DMS114 treated with DMSO at 0.1 percent for 48 hours (cell line): ENCODE measurements at regions not wholly inside any gene's neighbourhood (a gene's known extent, or its start where the extent isn't known, plus 50 kb on each side); places are given as distances from the start of the nearest gene placed in this dataset.
"Not testable (repeated sequence)": the region's sequence is repeated elsewhere in the genome, so short reads cannot be mapped to it uniquely, and the experiment has no call there.

Source experiments
- DNase-seq: peaks from one replicate; lab custom pipeline; 2025; ENCODE audit not compliant: unreplicated experiment; lab: John Stamatoyannopoulos, UW

DNA sequence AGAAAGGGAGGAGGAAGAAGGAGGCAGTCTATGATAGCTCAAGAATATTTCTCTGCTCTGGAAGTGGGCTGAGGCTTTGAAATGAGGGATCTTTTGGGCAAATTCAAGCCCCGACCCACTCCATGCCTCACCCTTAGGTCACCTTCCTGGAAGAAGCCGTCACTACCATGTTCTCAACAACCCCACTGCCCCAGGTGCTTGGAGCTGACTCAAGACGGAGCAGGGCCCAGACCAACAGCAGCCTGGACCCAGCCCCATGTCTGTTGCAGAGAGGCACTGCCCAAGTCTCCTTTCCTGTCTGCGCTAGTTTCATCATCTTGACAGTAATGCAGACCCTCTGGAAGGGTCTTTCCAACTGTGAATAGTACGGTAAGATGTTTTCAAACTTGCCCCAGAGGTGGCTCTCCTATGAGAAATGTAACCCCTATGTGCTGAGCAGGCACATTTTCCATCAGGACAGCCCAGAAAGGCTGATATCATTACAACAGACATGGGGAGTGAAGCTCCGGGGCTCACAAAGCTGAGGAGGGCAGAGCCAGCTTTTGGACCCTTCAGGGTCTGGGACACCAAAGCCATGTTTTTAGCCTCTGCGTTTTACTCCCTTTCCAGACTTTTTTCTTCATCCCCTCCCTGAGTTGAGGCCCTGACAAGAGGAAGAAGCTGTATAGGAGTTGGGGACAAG lies 128.2 kb upstream of the LARP1 start:
- no peak for DNase-seq

DNA sequence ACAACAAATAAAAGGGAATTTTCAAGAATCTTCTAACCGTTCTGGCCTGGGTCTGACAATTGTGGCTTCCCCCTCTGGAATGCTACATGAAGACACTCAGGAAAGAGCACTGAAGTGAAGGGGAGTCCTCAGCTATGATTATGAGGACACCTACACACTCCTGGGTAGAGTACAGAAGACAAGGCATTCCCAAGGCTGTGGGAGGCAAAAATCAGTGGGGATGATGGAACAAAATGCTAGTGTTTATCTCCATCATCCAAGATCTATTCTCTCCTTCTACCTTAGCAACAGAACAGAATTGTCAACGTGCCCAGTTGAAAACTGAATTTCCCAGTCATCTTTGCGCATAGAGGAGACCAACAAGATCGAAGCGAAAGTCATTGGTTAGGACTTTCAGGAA lies 130.1 kb upstream of the LARP1 start:
- no peak for DNase-seq

DNA sequence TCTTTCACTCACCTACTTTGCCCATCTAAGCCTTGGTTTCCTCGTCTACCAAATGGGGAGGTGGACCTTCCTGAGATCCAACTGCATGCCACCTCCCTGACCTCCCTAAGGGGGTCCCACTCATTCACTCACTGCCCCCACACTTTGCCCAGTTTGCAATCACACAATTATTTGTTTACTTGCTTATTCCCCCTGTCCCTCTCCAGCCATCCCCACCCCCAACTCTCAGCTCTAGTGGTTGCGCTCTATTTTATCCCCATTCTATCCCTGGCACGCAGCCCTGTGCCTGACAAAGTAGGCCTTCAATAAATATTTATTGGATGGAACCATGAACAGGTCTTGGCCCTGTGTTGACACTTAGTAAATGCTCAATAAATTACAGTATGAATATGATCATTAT lies 130.8 kb upstream of the LARP1 start:
- DNase-seq: no peak

DNA sequence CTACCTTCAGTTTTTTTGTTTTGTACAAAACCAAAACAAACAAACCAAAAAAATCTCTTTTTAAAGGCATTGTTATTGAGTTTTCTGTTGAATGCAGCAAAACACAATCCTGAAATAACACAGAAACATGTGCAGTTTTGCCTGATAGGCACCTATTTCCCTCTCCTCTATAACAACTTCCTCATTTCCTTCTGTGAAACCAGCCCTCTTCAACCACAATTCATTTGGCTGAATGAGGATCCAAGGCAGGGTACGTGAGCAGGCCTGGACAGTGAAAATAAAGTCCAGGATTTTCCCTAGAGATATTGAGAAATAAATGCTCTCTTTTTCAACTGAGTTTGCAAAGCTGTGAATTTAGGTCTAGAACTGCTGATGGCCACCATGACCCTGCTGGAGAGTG lies 134.8 kb upstream of the LARP1 start:
- DNase-seq: no peak

DNA sequence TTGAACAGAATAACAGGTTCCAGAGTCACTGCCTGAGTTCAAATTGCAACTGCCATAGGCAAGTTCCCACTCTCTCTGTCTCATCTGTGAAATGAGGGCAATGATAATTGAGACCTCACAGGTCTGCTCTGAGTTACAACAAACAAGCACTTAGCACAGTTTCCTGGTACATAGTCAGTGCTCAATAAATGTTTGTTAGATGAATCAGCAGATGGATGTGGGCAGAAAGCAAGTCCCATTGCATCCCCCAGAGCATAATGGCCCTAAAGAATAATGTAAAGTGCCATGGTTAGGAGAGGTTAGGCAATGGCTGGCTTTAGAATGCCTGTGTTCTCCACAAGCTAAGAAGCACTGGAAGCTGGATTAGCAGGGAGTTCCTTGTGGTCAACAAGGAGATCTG lies 136.5 kb upstream of the LARP1 start:
- DNase-seq: no peak

DNA sequence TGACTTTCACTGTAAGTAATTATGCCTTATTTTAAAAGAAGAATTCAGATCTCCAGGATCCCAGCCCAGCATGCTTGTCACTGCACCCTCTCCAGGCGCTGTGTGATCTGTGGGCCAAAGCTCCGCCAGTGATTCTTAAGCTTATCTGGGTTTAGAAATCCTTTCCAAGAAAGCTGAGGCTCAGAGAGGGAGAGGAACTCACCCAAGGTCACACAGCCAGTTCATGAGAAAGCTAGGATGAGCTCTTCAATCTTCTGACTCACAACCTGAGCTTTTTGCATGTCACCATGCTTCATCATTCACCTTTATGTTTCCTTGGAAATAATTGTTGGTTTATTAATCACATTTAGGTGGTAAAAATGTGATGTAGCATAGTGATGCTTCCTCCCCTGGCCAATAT lies 136.6 kb upstream of the HAND1 start:
- no peak for DNase-seq

DNA sequence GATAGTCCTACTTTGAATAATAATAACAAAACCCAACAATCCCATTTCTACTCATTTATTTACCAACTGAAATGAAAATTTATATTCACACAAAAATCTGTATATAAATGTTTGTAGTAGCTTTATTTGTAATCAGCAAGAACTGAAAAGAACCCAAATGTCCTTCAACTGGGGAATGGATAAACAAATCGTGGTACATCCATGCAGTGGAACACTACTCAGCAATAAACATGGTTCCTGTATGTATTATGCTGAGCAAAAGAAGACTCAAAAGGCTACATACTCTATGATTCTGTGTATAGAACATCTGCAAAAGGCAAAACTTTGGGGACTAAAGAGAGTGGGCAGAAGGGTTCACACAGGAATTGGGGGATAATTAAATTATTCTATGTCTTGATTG lies 136.1 kb upstream of the HAND1 start:
- no peak for DNase-seq

DNA sequence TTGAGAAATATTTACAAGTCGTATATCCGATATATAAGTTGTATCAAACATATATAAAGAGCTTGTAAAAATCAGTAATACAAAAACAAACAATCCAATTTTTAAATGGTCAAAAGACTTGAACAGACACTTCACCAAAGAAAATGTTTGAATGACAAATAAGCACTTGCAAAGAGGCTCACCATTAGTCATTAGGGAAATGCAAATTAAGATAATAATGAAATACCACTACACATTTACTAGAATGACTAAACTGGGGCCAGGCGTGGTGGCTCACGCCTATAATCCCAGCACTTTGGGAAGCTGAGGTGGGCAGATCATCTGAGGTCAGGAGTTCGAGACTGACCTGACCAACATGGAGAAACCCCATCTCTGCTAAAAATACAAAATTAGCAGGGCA lies 134.6 kb upstream of the HAND1 start:
- DNase-seq: no peak

DNA sequence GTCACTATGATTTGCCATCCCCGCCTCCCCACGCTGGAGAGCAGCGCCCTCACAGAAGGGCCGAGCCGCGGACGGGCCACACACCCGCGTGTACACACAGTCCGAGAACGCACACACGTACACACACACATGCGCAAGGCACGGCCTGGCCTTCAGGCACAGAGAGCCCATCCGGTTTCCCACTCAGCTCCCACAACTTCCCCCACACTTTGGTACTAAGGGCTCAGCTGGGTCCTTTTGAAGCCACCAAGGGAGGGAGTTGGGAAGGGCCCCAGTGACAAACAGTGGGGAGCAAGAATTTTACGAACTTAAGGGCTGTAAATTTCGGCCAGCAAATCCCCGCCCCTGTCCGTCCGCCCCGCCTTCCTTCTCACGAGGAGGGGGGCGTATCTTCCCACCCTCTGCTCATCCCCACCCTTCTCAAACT lies 133.3 kb upstream of the HAND1 start:
- no peak for DNase-seq

DNA sequence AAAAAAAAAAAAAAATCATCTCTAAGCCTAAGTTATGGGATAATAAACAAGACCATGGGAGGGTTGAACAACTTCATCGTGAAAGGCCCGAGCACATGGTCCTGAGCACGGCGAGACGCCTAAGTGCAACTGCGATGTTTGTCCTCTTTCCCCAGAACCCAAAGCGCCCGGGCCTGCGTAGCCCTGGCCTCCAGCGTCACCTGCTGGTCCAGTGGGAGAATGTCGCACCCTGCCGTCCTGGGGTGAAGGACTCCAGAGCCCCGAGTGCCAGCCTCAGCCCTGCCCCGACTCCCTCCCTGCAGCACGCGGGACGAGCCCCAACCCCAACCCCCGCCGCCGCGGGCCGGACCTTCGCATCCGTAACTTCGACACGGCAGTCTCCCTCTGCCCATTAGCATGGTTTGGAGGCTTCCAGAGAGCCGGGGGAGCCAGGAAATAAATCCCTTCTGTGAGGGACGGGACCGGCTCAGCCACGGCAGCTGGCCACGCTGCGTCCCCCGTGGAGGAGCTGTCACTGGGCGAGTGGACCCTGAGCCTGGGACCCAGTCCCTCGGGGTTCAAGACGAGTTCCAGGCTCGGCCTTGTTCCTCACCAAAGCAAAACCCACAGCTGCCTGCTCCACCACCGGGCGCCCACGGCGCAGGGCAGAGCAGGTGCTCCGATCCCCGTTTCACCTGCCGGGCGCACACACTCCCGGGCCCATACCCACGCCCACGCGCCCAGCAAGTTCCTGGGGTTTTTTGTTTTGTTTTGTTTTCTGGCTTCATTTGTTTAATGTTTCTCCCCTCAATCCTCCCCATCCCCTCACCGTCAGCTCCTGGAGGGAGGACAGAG lies 132.5 kb upstream of the HAND1 start:
- peak; percentile 85 for DNase-seq

DNA sequence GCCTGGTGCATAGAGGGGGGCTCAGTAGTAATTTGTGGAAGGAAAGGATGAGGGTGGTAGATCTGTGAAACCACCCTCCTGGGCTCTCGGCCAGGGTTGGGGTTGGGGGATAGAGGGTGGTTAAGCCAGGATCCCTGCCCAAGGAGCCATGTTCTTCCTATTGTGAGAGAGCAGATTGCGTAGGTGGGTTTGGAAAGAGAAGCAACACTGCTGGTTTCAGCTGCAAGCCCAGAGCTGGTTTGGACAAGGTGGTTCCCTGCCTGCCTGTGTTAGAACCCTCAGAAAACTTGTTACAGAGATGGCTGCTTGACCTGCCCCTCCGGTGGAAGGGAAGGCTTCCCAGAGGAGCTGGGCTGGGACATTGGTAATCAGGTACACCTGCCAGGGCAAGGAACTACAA lies 131.2 kb upstream of the HAND1 start:
- DNase-seq: no peak

DNA sequence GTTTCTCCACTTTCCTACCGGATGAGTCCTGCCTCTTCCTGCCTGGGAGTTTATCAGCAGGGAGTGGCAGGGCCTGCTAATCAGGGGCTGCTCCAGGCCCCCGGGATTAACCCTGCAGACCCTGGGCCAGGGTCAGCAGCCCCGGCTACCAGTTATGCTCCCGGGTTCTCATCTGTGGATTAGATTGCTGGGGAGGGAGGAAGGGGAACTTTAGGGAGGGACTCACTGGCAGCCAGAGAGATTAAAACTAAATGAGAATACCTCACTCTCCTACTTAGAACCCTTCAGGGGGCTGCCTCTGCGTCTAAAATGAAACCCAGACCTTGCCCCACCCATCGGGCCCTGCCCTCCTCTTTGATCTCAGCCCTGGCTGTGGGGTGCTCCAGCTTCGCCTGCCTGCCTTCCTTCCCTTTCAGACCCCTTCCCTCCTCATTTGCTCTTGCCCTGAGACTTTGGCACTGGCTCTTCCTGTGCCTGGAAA lies 130.5 kb upstream of the HAND1 start:
- DNase-seq: no peak

DNA sequence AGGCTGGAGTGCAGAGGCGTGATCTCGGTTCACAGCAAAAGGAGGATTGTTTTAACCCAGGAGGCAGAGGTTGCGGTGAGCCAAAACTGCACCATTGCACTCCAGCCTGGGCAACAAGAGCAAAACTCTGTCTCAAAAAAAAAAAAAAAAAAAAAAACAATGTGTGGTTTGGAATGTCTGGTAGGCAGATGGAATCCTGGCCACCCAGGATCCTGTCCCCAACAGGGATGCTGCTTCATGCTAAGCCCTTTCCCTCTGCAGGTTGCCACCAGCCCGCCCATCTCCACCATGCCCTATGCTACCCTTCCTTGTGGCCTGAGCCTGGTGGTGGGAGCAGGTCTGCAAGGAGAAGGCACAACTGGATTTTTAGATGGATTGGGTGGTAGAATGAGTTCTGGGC lies 129.7 kb upstream of the HAND1 start:
- no peak for DNase-seq

DNA sequence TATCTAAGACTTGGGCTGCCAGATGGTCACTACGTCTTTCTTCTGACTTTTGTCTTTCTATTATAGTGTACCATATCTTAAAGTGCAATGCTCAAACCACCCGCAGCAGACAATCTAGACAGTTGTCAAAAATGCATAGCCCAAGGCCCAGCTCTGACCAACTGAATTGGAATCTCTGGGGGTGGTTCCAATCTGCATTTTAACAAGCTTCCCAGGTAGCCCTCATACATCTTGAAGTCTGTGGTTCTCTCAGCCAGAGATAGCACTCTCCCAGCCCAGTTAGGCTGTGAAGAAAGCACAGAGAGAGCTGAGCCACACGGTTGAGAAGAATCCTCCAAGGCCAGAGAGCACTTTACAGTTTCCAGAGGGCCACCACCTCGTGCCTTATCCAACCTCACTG lies 128.2 kb upstream of the HAND1 start:
- no peak for DNase-seq

DNA sequence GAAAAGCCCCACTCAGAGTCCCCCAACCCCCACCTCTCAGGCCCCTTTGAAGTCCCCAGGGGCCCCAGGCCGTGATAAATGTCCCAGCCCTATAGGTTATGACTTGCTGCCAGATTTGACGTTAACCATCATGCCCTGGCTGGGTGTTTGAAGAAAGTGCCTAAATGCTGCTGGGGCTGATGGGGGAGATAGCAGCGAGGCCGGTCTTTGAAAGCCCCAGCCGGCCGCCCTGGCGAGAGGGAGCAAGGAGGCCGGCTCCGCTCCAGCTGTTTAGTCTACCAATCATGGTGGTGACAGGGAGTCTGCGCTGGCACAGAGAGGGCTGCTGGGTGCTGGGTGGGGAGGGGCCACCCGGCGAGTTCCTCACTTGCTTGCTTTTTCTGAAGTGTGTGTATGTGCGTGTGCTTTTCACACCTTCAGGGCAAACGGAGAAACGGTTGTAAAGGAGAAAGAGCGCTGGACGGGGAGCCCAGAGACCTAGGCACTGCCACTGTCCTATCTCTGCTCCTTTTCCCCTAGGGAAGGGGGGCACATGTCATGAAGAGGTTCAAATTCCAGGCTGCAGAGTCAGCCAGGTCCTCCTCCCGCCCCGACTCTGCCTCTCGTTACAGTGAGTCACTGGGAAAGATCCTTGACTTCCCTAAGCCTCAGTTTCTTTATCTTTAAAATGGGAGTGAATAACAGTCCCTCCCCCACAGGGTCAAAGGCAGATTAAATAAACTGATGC lies 126.1 kb upstream of the HAND1 start:
- no peak for DNase-seq

DNA sequence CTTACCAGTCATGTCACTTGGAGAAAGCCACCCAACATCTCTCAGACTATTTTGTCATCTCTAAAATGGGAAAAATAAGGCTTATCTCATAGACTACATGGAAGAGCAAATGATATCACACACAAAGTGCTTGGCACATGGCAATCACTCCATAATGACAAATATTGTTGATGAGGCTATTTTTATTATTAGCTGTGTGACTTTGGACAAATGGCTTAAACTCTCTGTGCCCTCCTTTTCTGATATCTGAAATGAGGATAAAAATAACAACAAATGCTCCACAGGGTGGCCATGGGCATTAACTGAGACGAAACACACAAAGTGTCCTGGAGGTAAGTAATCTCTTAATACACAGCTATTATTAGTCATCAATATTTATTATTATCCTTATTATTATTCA lies 125.5 kb upstream of the HAND1 start:
- DNase-seq: no peak

DNA sequence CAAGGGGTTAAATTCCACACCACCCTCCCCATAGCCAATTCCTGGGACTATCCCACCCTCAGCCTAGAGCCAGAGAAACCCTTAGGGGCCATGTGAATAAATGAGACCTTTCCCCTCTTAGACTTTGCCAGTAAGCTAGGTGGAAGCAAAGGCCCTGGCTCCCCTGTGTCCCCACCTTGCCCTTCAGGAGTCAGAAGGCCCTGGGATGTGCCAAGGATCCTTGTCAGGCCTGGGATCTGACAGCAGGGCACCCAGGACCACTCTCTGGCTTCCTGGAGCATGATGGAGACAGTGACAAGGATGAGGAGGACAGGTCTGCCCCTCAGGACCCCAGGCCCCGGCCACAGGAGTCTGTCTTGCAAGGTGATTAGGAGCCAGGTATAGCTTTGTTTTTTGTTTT lies 125.0 kb upstream of the HAND1 start:
- no peak for DNase-seq

DNA sequence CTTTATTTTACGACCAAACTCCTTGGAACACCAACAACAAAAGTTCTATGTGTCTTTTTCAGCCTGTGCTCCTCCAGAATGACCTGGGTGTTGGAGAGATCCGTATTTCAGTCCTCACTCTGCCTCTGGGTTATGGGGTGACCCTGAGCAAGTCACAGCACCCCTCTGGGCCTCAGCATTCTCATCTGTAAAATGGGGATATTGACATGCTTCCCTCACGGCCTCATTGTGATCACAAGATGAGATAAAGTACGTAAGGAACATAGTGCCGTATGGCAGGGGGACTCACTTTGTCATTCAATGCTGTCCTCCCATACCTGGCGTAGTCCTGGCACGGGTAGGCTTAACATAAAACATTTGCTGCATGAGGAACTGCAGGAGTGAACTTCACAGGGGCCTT lies 123.0 kb upstream of the HAND1 start:
- DNase-seq: no peak

DNA sequence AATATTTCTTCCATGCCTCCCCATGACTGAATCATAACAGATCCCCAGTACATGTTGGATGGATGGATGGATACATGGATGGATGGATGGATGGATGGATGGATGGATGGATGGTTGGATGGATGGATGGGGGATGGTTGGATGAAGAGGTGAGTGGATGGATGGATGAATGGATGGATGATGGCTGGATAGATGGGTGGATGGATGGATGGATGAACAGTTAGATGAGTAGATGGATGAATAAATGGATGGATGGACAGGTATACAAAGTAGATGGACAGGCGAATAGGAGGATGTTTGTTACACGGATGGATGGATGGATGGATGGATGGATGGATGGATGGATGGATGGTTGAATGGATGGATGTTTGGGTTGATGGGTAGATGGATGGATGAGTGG lies 120.0 kb upstream of the HAND1 start:
- no peak for DNase-seq

DNA sequence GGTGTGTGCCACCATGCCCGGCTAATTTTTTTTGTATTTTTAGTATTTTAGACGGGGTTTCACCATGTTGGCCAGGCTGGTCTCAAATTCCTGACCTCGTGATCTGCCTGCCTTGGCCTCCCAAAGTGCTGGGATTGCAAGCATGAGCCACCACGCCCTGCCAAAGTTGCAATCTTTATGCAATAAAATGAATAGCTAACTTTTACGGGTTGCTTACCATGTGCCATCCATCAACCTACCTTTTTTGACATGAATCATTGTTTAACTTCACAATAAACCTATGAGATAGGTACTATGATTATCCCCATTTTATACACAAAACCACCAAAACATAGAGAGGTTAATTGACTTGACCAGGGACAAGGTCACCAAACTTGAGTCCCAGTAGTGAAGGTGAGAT lies 118.8 kb upstream of the HAND1 start:
- DNase-seq: not testable (repeated sequence)

DNA sequence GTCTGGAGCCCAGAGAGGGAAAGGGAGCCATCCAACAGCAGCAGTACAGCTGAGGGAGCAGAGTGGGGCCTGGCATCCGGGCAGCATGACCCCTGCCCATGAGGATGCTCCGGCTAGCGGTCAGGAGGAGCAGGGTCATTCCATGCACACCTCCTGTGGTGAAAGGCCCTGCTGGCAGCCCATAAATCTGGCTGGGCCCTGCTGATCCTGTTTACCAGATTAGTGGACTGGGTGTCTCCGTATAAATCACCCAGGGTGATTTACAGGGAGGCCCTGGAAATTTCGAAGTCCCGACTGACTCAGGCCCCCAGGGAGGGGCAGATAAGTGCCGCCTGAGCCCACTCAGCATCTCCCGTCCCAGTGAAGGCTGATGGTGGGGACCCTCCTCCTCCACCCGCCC lies 117.6 kb upstream of the HAND1 start:
- DNase-seq: no peak

DNA sequence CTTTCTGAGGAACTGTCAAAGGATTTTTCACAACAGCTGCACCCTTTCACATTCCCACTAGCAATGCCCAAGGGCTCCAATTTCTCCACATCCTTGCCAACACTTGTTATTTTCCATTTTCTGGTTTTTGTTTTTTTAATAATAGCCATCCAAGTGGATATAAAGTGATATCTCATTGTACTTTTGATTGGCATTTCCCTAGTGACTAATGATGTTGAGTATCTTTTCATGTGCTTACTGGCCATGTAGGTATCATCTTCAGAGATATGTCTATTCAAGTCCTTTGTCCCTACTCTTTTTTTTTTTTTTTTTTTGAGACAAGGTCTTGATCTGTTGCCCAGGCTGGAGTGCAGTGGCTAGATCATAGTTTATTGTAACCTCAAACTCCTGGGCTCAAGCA lies 115.8 kb upstream of the HAND1 start:
- no peak for DNase-seq
